ENCODE measurements at regions not wholly inside any gene's neighbourhood (a gene's known extent, or its start where the extent isn't known, plus 50 kb on each side); places are given as distances from the start of the nearest gene placed in this dataset.
"Not testable (repeated sequence)": the region's sequence is repeated elsewhere in the genome, so short reads cannot be mapped to it uniquely, and the experiment has no call there.

- peaks cover 87% of the 10 kb centered on the region for H3K79me2 ChIP-seq (ENCODE audit: low read length)
- no peak overlapping the region for H3K4me2 ChIP-seq (ENCODE audit: low read length)
- H3K9ac ChIP-seq (ENCODE audit: low read length), result no peak overlapping the region
- peaks cover 12% of the 10 kb centered on the region; the same call in 1 of the 2 replicates for H4K20me1 ChIP-seq (ENCODE audit: low read length)
- H3F3A ChIP-seq (ENCODE audit: low read length, unreplicated experiment), result no peaks in the 10 kb centered on the region
- no peaks in the 10 kb centered on the region for H3K27me3 ChIP-seq (ENCODE audit: low read length)
- intact Hi-C loops (cut with micrococcal nuclease), result no loop called here
- CTCF ChIA-PET, result no interaction called here
- no peak overlapping the region for H3K4me3 ChIP-seq (ENCODE audit: low read length)
- peaks cover 23% of the 10 kb centered on the region; the same call in 1 of the 2 replicates for H3K4me1 ChIP-seq (ENCODE audit: insufficient read depth, low read length)
- H3K36me3 ChIP-seq (ENCODE audit: low read depth, low read length), result no peaks in the 10 kb centered on the region
- no TSS peak for BruUV-seq (replicated peaks)
- ATAC-seq, result no peak
- no peaks in the 10 kb centered on the region for H3K9me2 ChIP-seq (replicated peaks; ENCODE audit: low read length)
- no peaks in the 10 kb centered on the region for H3K9me3 ChIP-seq (ENCODE audit: low read length)
- H3K27ac ChIP-seq (ENCODE audit: low read length), result no peak overlapping the region
- POLR2A ChIA-PET (ENCODE audit: unreplicated experiment), result interaction anchor here (0.6 to 0.7 kb wide), 2 partner anchors 44 to 266 kb away, joined by 4 to 5 read pairs; no protein-coding TSS in a partner anchor
- H2AFZ ChIP-seq (ENCODE audit: low read length), result no peak overlapping the region
- no peak for DNase-seq
- TF ChIP-seq EZH2 (IDR thresholded peaks at IDR 0.05; ENCODE audit: low read length, unreplicated experiment) (no peak), CTCF (conservative IDR thresholded peaks at IDR 0.05; ENCODE audit: low read depth, low read length) (no peak)
Measured at GRCh38 chr14:71399057-71399487, 491.8 kb downstream of the PCNX1 start.

GRCh38 chr14:71400871-71401321 lies 493.6 kb downstream of the PCNX1 start:
- no peak overlapping the region for H2AFZ ChIP-seq (ENCODE audit: low read length)
- ChIA-PET POLR2A (ENCODE audit: unreplicated experiment) (interaction anchor here (0.7 kb wide), 1 partner anchor 45 kb away, joined by 3 read pairs; no protein-coding TSS in a partner anchor), CTCF (no interaction called here)
- no peak overlapping the region for H3K27ac ChIP-seq (ENCODE audit: low read length)
- DNase-seq, result no peak
- no peak overlapping the region for H3K9ac ChIP-seq (ENCODE audit: low read length)
- H3K4me2 ChIP-seq (ENCODE audit: low read length), result no peak overlapping the region
- peaks cover 87% of the 10 kb centered on the region for H3K79me2 ChIP-seq (ENCODE audit: low read length)
- intact Hi-C loops (cut with micrococcal nuclease), result no loop called here
- H3K9me2 ChIP-seq (replicated peaks; ENCODE audit: low read length), result no peaks in the 10 kb centered on the region
- H3K27me3 ChIP-seq (ENCODE audit: low read length), result no peaks in the 10 kb centered on the region
- ATAC-seq, result no peak; the same call in 1 of the 2 replicates
- 0 out of 2 replicates have a peak, but pooled peaks cover 3% of the 10 kb centered on the region for H3K36me3 ChIP-seq (ENCODE audit: low read depth, low read length)
- H3F3A ChIP-seq (ENCODE audit: low read length, unreplicated experiment), result no peaks in the 10 kb centered on the region
- H3K9me3 ChIP-seq (ENCODE audit: low read length), result no peaks in the 10 kb centered on the region
- no peak overlapping the region for H3K4me3 ChIP-seq (ENCODE audit: low read length)
- H3K4me1 ChIP-seq (ENCODE audit: insufficient read depth, low read length), result peaks cover 16% of the 10 kb centered on the region; the same call in 1 of the 2 replicates
- no peak for TF ChIP-seq CTCF (conservative IDR thresholded peaks at IDR 0.05; ENCODE audit: low read depth, low read length)
- TF ChIP-seq EZH2 (IDR thresholded peaks at IDR 0.05; ENCODE audit: low read length, unreplicated experiment), result no peak
- no peak for TF ChIP-seq EZH2phosphoT487 (IDR thresholded peaks at IDR 0.05; ENCODE audit: borderline replicate concordance, low read length)
- no TSS peak for BruUV-seq (replicated peaks)
- peaks cover 4% of the 10 kb centered on the region; the same call in 1 of the 2 replicates for H4K20me1 ChIP-seq (ENCODE audit: low read length)

DNA sequence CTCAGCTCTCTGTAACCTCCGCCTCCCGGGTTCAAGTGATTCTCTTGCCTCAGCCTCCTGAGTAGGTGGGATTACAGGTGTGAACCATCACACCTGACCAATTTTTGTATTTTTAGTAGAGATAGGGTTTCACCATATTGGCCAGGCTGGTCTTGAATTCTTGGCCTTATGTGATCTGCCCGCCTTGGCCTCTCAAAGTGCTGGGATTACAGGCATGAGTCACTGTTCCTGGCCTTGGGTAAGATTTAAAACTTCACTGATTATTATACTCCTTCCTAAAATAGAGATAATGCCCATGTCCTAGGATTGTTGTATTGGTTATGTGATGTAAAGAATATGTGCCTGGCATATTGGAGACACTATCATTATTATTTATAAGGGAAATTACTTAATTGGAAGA lies 495.2 kb downstream of the PCNX1 start:
- DNase-seq (peak; percentile 35), ATAC-seq (peak; percentile 50)
- H3F3A ChIP-seq (ENCODE audit: low read length, unreplicated experiment); POLR2A ChIA-PET (ENCODE audit: unreplicated experiment); H3K4me3 ChIP-seq (ENCODE audit: low read length); H3K27me3 ChIP-seq (ENCODE audit: low read length); H3K9me3 ChIP-seq (ENCODE audit: low read length); CTCF ChIA-PET; H3K9ac ChIP-seq (ENCODE audit: low read length); H3K36me3 ChIP-seq (ENCODE audit: low read depth, low read length); H3K9me2 ChIP-seq (replicated peaks; ENCODE audit: low read length); H2AFZ ChIP-seq (ENCODE audit: low read length); H3K4me2 ChIP-seq (ENCODE audit: low read length); H4K20me1 ChIP-seq (ENCODE audit: low read length); H3K27ac ChIP-seq (ENCODE audit: low read length); BruUV-seq (replicated peaks): not testable (repeated sequence)
- Histone ChIP-seq H3K79me2 (ENCODE audit: low read length) (peaks cover 86% of the 10 kb centered on the region), H3K4me1 (ENCODE audit: insufficient read depth, low read length) (peaks cover 16% of the 10 kb centered on the region; the same call in 1 of the 2 replicates)
- intact Hi-C loops (cut with micrococcal nuclease), result loop anchor here (2.0 kb wide), 1 partner anchor 30 kb away; no protein-coding TSS in a partner anchor
